ENCODE measurements at regions not wholly inside any gene's neighbourhood (a gene's known extent, or its start where the extent isn't known, plus 50 kb on each side); places are given as distances from the start of the nearest gene placed in this dataset.

DNA sequence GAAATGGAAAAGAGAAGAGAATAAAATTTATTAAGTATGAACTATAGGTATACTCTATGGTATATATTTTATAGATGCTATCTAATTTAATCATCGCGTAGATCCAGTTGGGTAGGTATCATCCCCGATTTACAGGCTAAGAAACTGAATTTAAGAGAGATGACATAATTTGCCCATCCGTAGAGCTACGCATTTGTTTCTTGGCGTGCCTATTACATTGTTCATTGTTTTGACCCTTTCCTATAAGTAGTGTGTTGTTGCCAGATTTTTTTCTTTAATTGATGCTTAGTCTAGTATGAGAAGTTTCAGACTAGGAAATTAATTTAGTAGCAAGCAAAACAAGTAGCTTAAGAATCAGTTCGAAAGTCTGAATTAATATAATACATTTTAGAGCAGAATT, 205.7 kb upstream of the NPSR1 start:
- no peak overlapping the region for H3K14ac ChIP-seq (ENCODE audit: insufficient read length)
- no peak overlapping the region for H2BK20ac ChIP-seq (ENCODE audit: low read length)
- H3K27ac ChIP-seq (ENCODE audit: low read depth, low read length) = no peak overlapping the region
- POLR2A ChIA-PET (ENCODE audit: partially characterized antibody) = no interaction called here
- H3K4me1 ChIP-seq (replicated peaks in 1 of 4; ENCODE audit: control insufficient read depth in 3 of 4, insufficient read depth in 4 of 4, low read length in 3 of 4) = peaks cover 0 to 1% (median 0%) of the 10 kb centered on the region in 4 experiments; a peak in 1 of 7 replicates
- H3K36me3 ChIP-seq (ENCODE audit: control insufficient read depth in 2 of 4, insufficient read depth in 4 of 4, low read length in 3 of 4) = no peaks in the 10 kb centered on the region
- H4K91ac ChIP-seq (replicated peaks; ENCODE audit: insufficient read length, low read length) = no peak overlapping the region
- no peak overlapping the region for H3K9ac ChIP-seq (replicated peaks in 1 of 4; ENCODE audit: extremely low read depth in 1 of 4, low read depth in 3 of 4, low read length in 3 of 4)
- no peak overlapping the region for H2AK5ac ChIP-seq (ENCODE audit: low read depth, low read length)
- no peak overlapping the region for H3K4me2 ChIP-seq (ENCODE audit: insufficient read depth in 1 of 2, low read depth in 2 of 2, low read length in 2 of 2)
- H3K56ac ChIP-seq (replicated peaks; ENCODE audit: insufficient read length, low read depth, low read length) = no peak overlapping the region
- CTCF ChIA-PET (ENCODE audit: partially characterized antibody) = interaction anchor here (1.3 to 2.3 kb wide), 2 partner anchors 9 to 132 kb away, joined by 7 read pairs; no protein-coding TSS in a partner anchor
- 81% methylated on average over 7 of the region's 7 CpGs; no CpG with 5 or more reads in 1 of the 2 experiments for WGBS, 2 experiments (ENCODE audit: extremely low coverage in 1 of 2, insufficient coverage in 1 of 2, insufficient read length in 1 of 2, insufficient replicate concordance in 2 of 2, low coverage in 1 of 2, low lambda C conversion rate in 2 of 2, missing lambda C conversion rate in 1 of 2)
- no peaks in the 10 kb centered on the region for H3K9me3 ChIP-seq (ENCODE audit: insufficient read depth in 2 of 2, low read depth in 1 of 2, low read length in 1 of 2)
- no peak overlapping the region for H2BK15ac ChIP-seq (ENCODE audit: low read length)
- H3K18ac ChIP-seq (ENCODE audit: extremely low read depth, low read length) = no peak overlapping the region
- H4K20me1 ChIP-seq (replicated peaks in 1 of 2; ENCODE audit: control insufficient read depth in 1 of 2, insufficient read depth in 2 of 2, low read length in 2 of 2) = no peaks in the 10 kb centered on the region
- H4K8ac ChIP-seq (ENCODE audit: extremely low read depth, insufficient read depth, low read length) = no peak overlapping the region
- no peaks in the 10 kb centered on the region for H3K79me2 ChIP-seq (ENCODE audit: control insufficient read depth in 1 of 2, insufficient read depth in 2 of 2, low read length in 2 of 2)
- no peak overlapping the region for H2BK12ac ChIP-seq (ENCODE audit: low read depth, low read length)
- no peak overlapping the region for H2AFZ ChIP-seq (ENCODE audit: low read length)
- H3K79me1 ChIP-seq (ENCODE audit: low read depth, low read length) = no peaks in the 10 kb centered on the region
- no peaks in the 10 kb centered on the region; the same call in 1 of the 2 replicates for H3K23me2 ChIP-seq (ENCODE audit: low read depth, low read length)
- no peak overlapping the region for H3K23ac ChIP-seq (ENCODE audit: insufficient read length)
- H3K4me3 ChIP-seq (ENCODE audit: extremely low read depth in 1 of 4, insufficient read depth in 2 of 4, low read depth in 3 of 4, low read length in 4 of 4) = no peak overlapping the region
- H4K5ac ChIP-seq (ENCODE audit: insufficient read length, low read depth, low read length) = no peak overlapping the region
- no peaks in the 10 kb centered on the region for H3K27me3 ChIP-seq (replicated peaks in 1 of 4; ENCODE audit: control insufficient read depth in 3 of 4, extremely low read depth in 1 of 4, insufficient read depth in 3 of 4, low read length in 3 of 4)
- H2BK120ac ChIP-seq (replicated peaks; ENCODE audit: low read depth, low read length) = no peak overlapping the region
- DNase-seq (ENCODE audit: low read depth in 1 of 2, low spot score in 2 of 2) (no peak), FAIRE-seq (no peak)
- H2BK5ac ChIP-seq (ENCODE audit: low read depth, low read length) = no peak overlapping the region
- no peak overlapping the region for H3K4ac ChIP-seq (replicated peaks; ENCODE audit: insufficient read length, low read depth, low read length)
- TF ChIP-seq SIN3A (conservative IDR thresholded peaks at IDR 0.05 in 1 of 2, IDR thresholded peaks at IDR 0.05 in 1 of 2; ENCODE audit: low read depth in 1 of 2, low read length in 2 of 2) (no peak), BACH1 (IDR thresholded peaks at IDR 0.05; ENCODE audit: low read length) (no peak), BRCA1 (IDR thresholded peaks at IDR 0.05; ENCODE audit: low read depth, low read length) (no peak), FOSL1 (IDR thresholded peaks at IDR 0.05; ENCODE audit: insufficient read depth, low read depth, low read length) (no peak), RFX5 (IDR thresholded peaks at IDR 0.05; ENCODE audit: borderline replicate concordance, low read depth, low read length) (no peak), SIX5 (IDR thresholded peaks at IDR 0.05; ENCODE audit: low read depth, low read length) (no peak), CHD1 (IDR thresholded peaks at IDR 0.05; ENCODE audit: low read depth, low read length) (no peak), ATF2 (IDR thresholded peaks at IDR 0.05; ENCODE audit: low read length) (no peak), POLR2A (IDR thresholded peaks at IDR 0.05; ENCODE audit: control extremely low read depth in 1 of 2, low read depth in 2 of 2, low read length in 2 of 2) (no peak), TCF12 (IDR thresholded peaks at IDR 0.05; ENCODE audit: low read depth, low read length) (no peak), NANOG (IDR thresholded peaks at IDR 0.05; ENCODE audit: insufficient read depth, low read depth, low read length, poor library complexity, severe bottlenecking) (no peak), KDM4A (IDR thresholded peaks at IDR 0.05; ENCODE audit: low read depth, low read length, severe bottlenecking) (no peak), NRF1 (IDR thresholded peaks at IDR 0.05; ENCODE audit: low read depth, low read length) (no peak), RXRA (IDR thresholded peaks at IDR 0.05; ENCODE audit: insufficient read depth, low read depth, low read length) (no peak)

Data from H1 (cell line).